ENCODE measurements at regions not wholly inside any gene's neighbourhood (a gene's known extent, or its start where the extent isn't known, plus 50 kb on each side); places are given as distances from the start of the nearest gene placed in this dataset. TPM values are rescaled to one million over a fixed set of nuclear protein-coding genes. Genes with fewer than 3 reads are reported as not detected.

Small RNA genes in the stretch of these regions (small RNA-seq; reads per million reads assigned to genes)
- gene AP002802.2 (ENCODE audit: low read depth) (not detected), gene MIR4300 (ENCODE audit: low read depth) (not detected), gene MTND4LP18 (ENCODE audit: low read depth) (not detected), gene RNU6-544P (ENCODE audit: low read depth) (not detected)
